Prostate gland (tissue), 2 donors: ENCODE measurements at regions not wholly inside any gene's neighbourhood (a gene's known extent, or its start where the extent isn't known, plus 50 kb on each side); places are given as distances from the start of the nearest gene placed in this dataset.

Experiments used
- CTCF ChIP-seq, 4 experiments: fragments of 200-600 bp in 2 of 4; fragments of 450-650 bp in 2 of 4; sonication (generic) in 2 of 4; IDR thresholded peaks; 1 replicate in 3 of 4; 2 replicates in 1 of 4; pipeline ENCODE4 v1.5.1; 2016 to 2019; ENCODE audit warnings: antibody characterized with exemption in 4 of 4, mild to moderate bottlenecking in 2 of 4, moderate library complexity in 2 of 4
- POLR2A ChIP-seq: fragments of 450-650 bp; IDR thresholded peaks from one replicate; pipeline ENCODE4 v1.6.1; 2016; ENCODE audit warnings: antibody characterized with exemption, mild to moderate bottlenecking

GRCh38 chr4:181004056-181004455 lies 1239.1 kb upstream of the TENM3 start:
- TF ChIP-seq CTCF (IDR thresholded peaks at IDR 0.05) (no peak), POLR2A (no peak)
